Tibial nerve (tissue), 3 donors: ENCODE measurements at regions not wholly inside any gene's neighbourhood (a gene's known extent, or its start where the extent isn't known, plus 50 kb on each side); places are given as distances from the start of the nearest gene placed in this dataset.

Experiments used
- POLR2A ChIP-seq, 2 donors: fragments of 450-650 bp; IDR thresholded peaks; one replicate each; pipeline ENCODE4 v1.6.1; 2017; ENCODE audit warnings: antibody characterized with exemption in 2 of 2, mild to moderate bottlenecking in 2 of 2, moderate library complexity in 2 of 2
- TF ChIP-seq, protein P1 (sequence below), 5 experiments: fragments of 200-600 bp in 3 of 5; fragments of 450-650 bp in 2 of 5; sonication (generic) in 3 of 5; IDR thresholded peaks; one replicate each; pipeline ENCODE4 v1.5.1; 2016 to 2019; ENCODE audit warnings: antibody characterized with exemption in 5 of 5, mild to moderate bottlenecking in 3 of 5, moderate library complexity in 2 of 5

- TF ChIP-seq, protein P1, sequence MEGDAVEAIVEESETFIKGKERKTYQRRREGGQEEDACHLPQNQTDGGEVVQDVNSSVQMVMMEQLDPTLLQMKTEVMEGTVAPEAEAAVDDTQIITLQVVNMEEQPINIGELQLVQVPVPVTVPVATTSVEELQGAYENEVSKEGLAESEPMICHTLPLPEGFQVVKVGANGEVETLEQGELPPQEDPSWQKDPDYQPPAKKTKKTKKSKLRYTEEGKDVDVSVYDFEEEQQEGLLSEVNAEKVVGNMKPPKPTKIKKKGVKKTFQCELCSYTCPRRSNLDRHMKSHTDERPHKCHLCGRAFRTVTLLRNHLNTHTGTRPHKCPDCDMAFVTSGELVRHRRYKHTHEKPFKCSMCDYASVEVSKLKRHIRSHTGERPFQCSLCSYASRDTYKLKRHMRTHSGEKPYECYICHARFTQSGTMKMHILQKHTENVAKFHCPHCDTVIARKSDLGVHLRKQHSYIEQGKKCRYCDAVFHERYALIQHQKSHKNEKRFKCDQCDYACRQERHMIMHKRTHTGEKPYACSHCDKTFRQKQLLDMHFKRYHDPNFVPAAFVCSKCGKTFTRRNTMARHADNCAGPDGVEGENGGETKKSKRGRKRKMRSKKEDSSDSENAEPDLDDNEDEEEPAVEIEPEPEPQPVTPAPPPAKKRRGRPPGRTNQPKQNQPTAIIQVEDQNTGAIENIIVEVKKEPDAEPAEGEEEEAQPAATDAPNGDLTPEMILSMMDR (IDR thresholded peaks at IDR 0.05) = no peak
- TF ChIP-seq POLR2A (IDR thresholded peaks at IDR 0.05) = no peak
Measured at GRCh38 chr2:238965371-238966071, 117.6 kb downstream of the TWIST2 start.
